ENCODE measurements at regions not wholly inside any gene's neighbourhood (a gene's known extent, or its start where the extent isn't known, plus 50 kb on each side); places are given as distances from the start of the nearest gene placed in this dataset.

GRCh38 chr12:125650587-125650986 is 585.4 kb downstream of the AACS start:
- DNase-seq (ENCODE audit: low read depth in 1 of 2, low spot score in 1 of 2), result no peak

- DNase-seq (ENCODE audit: low read depth in 1 of 2, low spot score in 1 of 2), result no peak
Measured at GRCh38 chr12:125651625-125652024, 586.4 kb downstream of the AACS start.

GRCh38 chr12:125652681-125653080 is 587.4 kb downstream of the AACS start:
- no peak for DNase-seq (ENCODE audit: low read depth in 1 of 2, low spot score in 1 of 2)

- DNase-seq (ENCODE audit: low read depth in 1 of 2, low spot score in 1 of 2), result no peak
Measured at GRCh38 chr12:125657681-125658080, 592.4 kb downstream of the AACS start.

- no peak for DNase-seq (ENCODE audit: low read depth in 1 of 2, low spot score in 1 of 2)
Measured at GRCh38 chr12:125674554-125675338, 609.5 kb downstream of the AACS start.

- DNase-seq (ENCODE audit: low read depth in 1 of 2, low spot score in 1 of 2), result no peak
Measured at GRCh38 chr12:125676366-125676765, 611.1 kb downstream of the AACS start.

GRCh38 chr12:125677829-125678228 is 612.6 kb downstream of the AACS start:
- DNase-seq (ENCODE audit: low read depth in 1 of 2, low spot score in 1 of 2), result no peak

- DNase-seq (ENCODE audit: low read depth in 1 of 2, low spot score in 1 of 2), result no peak
Measured at GRCh38 chr12:125678589-125678993, 613.4 kb downstream of the AACS start.

GRCh38 chr12:125683748-125684381 is 618.6 kb downstream of the AACS start:
- no peak for DNase-seq (ENCODE audit: low read depth in 1 of 2, low spot score in 1 of 2)

- DNase-seq (ENCODE audit: low read depth in 1 of 2, low spot score in 1 of 2), result no peak
Measured at GRCh38 chr12:125684968-125685790, 619.9 kb downstream of the AACS start.

GRCh38 chr12:125685915-125686314 is 620.7 kb downstream of the AACS start:
- no peak for DNase-seq (ENCODE audit: low read depth in 1 of 2, low spot score in 1 of 2)

GRCh38 chr12:125687403-125687802 is 622.2 kb downstream of the AACS start:
- no peak for DNase-seq (ENCODE audit: low read depth in 1 of 2, low spot score in 1 of 2)

- no peak for DNase-seq (ENCODE audit: low read depth in 1 of 2, low spot score in 1 of 2)
Measured at GRCh38 chr12:125687820-125688219, 622.6 kb downstream of the AACS start.

- no peak for DNase-seq (ENCODE audit: low read depth in 1 of 2, low spot score in 1 of 2)
Measured at GRCh38 chr12:125688223-125688622, 623.0 kb downstream of the AACS start.

GRCh38 chr12:125688881-125689280 is 623.6 kb downstream of the AACS start:
- no peak for DNase-seq (ENCODE audit: low read depth in 1 of 2, low spot score in 1 of 2)

- no peak for DNase-seq (ENCODE audit: low read depth in 1 of 2, low spot score in 1 of 2)
Measured at GRCh38 chr12:125689576-125690410, 624.6 kb downstream of the AACS start.

GRCh38 chr12:125690841-125691240 is 625.6 kb downstream of the AACS start:
- no peak for DNase-seq (ENCODE audit: low read depth in 1 of 2, low spot score in 1 of 2)

- DNase-seq (ENCODE audit: low read depth in 1 of 2, low spot score in 1 of 2), result no peak
Measured at GRCh38 chr12:125696054-125696453, 630.8 kb downstream of the AACS start.

- no peak for DNase-seq (ENCODE audit: low read depth in 1 of 2, low spot score in 1 of 2)
Measured at GRCh38 chr12:125704803-125705202, 639.6 kb downstream of the AACS start.

- DNase-seq (ENCODE audit: low read depth in 1 of 2, low spot score in 1 of 2), result no peak
Measured at GRCh38 chr12:125720961-125721360, 655.7 kb downstream of the AACS start.

GRCh38 chr12:125734137-125734536 is 668.9 kb downstream of the AACS start:
- no peak for DNase-seq (ENCODE audit: low read depth in 1 of 2, low spot score in 1 of 2)
